ENCODE measurements at regions not wholly inside any gene's neighbourhood (a gene's known extent, or its start where the extent isn't known, plus 50 kb on each side); places are given as distances from the start of the nearest gene placed in this dataset.
"Not testable (repeated sequence)": the region's sequence is repeated elsewhere in the genome, so short reads cannot be mapped to it uniquely, and the experiment has no call there.

DNA sequence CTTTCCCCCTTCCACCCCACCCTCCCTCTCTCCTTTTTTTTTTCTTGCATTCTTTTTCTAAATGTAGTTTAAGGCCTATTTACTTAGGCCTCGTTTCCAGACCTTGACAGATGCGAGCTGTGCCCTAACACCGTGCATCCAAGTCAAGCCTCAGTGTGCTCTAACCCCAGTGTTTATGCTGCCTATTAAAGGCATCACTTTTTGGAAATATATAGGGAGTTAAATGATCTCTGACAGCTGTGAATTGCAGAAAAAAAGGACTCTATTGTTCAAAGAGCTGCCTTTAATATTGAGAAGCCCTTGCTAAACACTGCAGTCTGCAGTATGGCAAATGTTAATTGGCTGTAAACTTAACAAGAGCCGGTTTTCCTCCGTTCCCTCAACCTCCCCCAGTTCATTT, 270.4 kb upstream of the TUT7 start:
- Histone ChIP-seq H3K27me3 (no peaks in the 10 kb centered on the region), H3K4me1 (no peaks in the 10 kb centered on the region), H3K27ac (no peak overlapping the region), H3K36me3 (no peaks in the 10 kb centered on the region), H3K9me3 (no peaks in the 10 kb centered on the region), H3K4me3 (no peak overlapping the region)
- no peak for DNase-seq (ENCODE audit: low spot score in 2 of 2)
- intact Hi-C loops (cut with DNase I), result no loop called here
- TF ChIP-seq CTCF (IDR thresholded peaks at IDR 0.05), result no peak

DNA sequence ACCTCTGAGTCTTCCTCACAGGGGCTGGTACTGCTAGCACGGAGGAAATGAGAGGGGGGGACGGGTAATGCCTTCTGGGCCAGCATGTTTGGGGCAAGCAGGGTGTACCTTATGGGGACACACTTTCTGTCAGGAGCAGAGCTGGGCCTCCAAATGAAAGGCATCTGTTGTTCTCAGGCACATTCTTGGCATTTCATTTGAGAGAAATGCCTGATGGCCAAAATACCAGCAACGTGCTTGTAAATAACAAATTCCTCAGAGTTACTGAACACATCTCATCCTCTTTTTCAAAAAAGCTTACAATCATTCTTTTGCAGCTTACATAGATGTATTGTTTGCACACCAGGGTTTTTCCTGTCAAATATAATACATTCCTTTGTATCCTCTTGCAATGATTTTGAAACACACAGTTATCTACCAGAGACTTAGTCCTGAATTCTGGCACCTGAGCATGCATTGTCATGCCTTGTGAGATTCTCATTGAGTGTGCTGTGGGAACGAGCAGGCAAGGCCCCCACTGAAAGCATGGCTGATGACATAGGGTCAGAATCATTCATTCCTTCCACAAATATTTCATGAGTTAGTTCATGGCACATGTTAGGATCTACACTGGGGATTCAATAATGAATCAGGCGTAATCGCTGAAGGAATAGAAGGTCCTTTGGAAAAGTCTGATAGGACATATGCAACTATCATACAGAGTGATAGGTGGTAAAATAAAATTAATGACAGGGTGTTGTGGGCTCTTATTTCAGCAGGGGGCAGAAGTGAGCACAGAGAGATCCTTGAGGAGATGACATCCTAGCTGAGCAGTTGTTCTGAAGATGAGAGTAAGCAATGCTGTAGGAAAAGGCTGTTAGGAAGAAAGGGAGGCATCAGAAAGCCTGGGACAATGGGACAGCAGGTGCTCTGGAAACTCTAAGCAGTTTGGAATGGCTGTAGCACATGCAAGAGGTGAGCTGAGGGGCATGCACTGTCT, 260.9 kb upstream of the TUT7 start:
- no peak overlapping the region for H3K27ac ChIP-seq
- TF ChIP-seq CTCF (IDR thresholded peaks at IDR 0.05), result peak in 2 of 3 experiments; percentile 34 to 41
- no peaks in the 10 kb centered on the region for H3K9me3 ChIP-seq
- intact Hi-C loops (cut with DNase I), result no loop called here
- H3K4me1 ChIP-seq, result no peaks in the 10 kb centered on the region
- H3K4me3 ChIP-seq, result no peak overlapping the region
- no peak for DNase-seq (ENCODE audit: low spot score in 2 of 2)
- H3K27me3 ChIP-seq, result no peaks in the 10 kb centered on the region
- no peaks in the 10 kb centered on the region for H3K36me3 ChIP-seq

GRCh38 chr9:86613943-86614342, 259.7 kb upstream of the TUT7 start:
- H3K27ac ChIP-seq, result no peak overlapping the region
- no peaks in the 10 kb centered on the region for H3K4me1 ChIP-seq
- intact Hi-C loops (cut with DNase I), result no loop called here
- no peaks in the 10 kb centered on the region for H3K9me3 ChIP-seq
- no peak for TF ChIP-seq CTCF (IDR thresholded peaks at IDR 0.05)
- no peaks in the 10 kb centered on the region for H3K27me3 ChIP-seq
- no peak for DNase-seq (ENCODE audit: low spot score in 2 of 2)
- no peaks in the 10 kb centered on the region for H3K36me3 ChIP-seq
- no peak overlapping the region for H3K4me3 ChIP-seq

- H3K36me3 ChIP-seq; H3K4me1 ChIP-seq; H3K9me3 ChIP-seq; H3K27me3 ChIP-seq; intact Hi-C loops (cut with DNase I); H3K4me3 ChIP-seq; H3K27ac ChIP-seq; DNase-seq (ENCODE audit: low spot score in 2 of 2): not testable (repeated sequence)
Measured at GRCh38 chr9:86611534-86611933, 257.3 kb upstream of the TUT7 start.

DNA sequence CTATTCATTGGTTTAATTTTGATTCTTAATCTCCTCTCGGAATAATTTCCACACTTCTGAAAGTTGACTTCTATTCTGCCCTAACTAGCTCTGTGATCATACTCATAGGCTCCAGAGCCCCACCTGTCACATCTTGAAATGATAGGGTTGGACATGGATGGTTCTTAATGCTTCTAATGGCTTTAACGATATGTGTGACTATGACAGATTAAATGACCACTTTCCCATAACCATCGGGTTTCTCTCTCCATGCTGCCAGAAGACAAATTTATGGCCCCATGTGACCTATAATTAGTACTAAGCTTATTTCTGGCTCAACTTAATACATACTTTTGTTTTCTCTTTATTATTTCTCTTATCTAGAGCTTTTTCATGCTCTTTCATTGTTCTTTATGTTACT, 251.1 kb upstream of the TUT7 start:
- no peak for DNase-seq (ENCODE audit: low spot score in 2 of 2)
- Histone ChIP-seq H3K4me1 (no peaks in the 10 kb centered on the region), H3K27ac (no peak overlapping the region), H3K27me3 (no peaks in the 10 kb centered on the region), H3K4me3 (no peak overlapping the region), H3K36me3 (no peaks in the 10 kb centered on the region), H3K9me3 (no peaks in the 10 kb centered on the region)
- intact Hi-C loops (cut with DNase I), result no loop called here
- TF ChIP-seq CTCF (IDR thresholded peaks at IDR 0.05), result no peak

GRCh38 chr9:86604741-86605140, 250.5 kb upstream of the TUT7 start:
- H3K27me3 ChIP-seq, result no peaks in the 10 kb centered on the region
- no peaks in the 10 kb centered on the region for H3K9me3 ChIP-seq
- no peak for TF ChIP-seq CTCF (IDR thresholded peaks at IDR 0.05)
- H3K36me3 ChIP-seq, result no peaks in the 10 kb centered on the region
- no peak for DNase-seq (ENCODE audit: low spot score in 2 of 2)
- no peak overlapping the region for H3K27ac ChIP-seq
- H3K4me1 ChIP-seq, result no peaks in the 10 kb centered on the region
- no peak overlapping the region for H3K4me3 ChIP-seq
- intact Hi-C loops (cut with DNase I), result no loop called here
